HUDEP-2 (cell line): ENCODE measurements at regions not wholly inside any gene's neighbourhood (a gene's known extent, or its start where the extent isn't known, plus 50 kb on each side); places are given as distances from the start of the nearest gene placed in this dataset.

Experiments used
- DNase-seq, 76 experiments: peaks; one replicate each; lab custom pipeline; 2025; ENCODE audit not compliant: unreplicated experiment in 76 of 76; lab: John Stamatoyannopoulos, UW

- DNase-seq = no peak
These were observed 93.4 kb downstream of the ABHD5 start for GRCh38 chr3:43783987-43784639.

DNA sequence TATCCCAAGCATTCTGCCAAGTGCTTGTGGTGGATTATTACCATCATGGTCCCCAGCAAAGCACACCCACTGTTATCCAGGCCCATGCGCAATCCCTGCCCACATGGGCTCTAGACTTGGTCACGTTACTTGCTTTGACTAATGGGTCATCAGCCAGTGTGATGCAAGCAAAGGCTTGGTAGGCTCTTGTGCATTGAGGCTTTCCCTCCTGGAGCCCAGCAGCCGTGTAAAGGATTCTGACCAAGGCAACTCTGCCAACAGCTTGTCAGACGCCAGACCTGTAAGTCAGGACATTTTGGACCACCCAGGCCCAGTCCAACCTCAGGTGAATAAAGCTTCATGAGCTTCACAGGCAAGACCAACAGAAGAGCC, 93.9 kb downstream of the ABHD5 start:
- DNase-seq = no peak

DNA sequence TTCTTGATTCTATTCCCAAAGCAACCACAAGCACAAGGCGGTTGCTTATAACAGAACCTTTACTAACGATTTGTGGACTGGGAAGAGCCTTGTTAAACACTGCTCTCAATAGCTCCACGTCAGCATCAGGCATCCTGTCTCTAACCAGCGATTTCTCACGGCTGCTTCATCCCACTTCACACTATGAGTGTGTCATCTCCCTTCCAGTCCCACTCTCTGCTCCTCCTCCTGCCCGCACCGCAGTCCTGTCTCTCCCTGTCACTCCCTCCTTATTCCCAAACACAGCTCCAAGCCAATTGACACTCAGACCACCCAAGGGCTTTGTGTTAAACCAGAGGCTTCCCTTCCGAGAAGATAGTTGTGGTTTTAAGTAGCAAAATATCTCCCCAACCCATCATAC, 94.8 kb downstream of the ABHD5 start:
- no peak for DNase-seq

GRCh38 chr3:43786102-43786501, 95.4 kb downstream of the ABHD5 start:
- no peak for DNase-seq

DNA sequence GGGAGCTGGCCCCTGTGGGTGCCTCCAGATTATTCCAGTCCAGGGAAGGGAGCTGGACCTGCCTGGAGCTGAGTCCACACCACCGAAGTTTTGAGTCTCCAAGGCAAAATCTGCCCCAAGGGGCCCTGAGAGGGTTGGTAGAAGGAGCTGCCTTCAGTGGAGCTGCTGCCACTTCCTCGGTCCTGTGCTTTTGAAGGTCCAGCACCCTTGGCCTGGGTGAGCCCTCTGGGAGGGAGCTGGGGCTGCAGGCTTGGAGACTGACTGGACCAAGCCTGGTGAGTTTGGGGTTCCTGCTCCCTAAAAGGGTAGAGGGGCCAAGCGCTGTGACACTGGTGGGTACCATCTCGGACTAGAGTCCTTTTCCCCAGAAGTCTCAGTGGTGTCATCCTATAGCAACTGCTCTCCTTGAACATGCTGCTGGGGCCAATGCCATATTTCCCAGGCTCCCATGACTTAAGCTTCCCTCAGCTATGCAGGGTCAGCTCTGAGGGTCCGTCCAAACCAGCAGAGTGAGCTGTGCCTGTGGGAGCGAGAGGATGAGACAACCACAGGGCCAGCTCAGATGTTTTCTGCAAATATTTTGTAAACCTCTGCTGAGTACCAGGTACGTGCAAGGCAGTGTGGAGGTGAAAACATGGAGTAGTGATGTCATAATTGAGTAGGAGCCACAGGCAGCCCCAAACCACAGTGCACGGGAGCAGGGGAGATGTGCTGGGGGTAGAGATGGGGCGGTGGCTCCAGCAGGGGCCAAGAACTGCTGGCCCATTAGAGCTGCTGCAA, 96.0 kb downstream of the ABHD5 start:
- DNase-seq = no peak

DNA sequence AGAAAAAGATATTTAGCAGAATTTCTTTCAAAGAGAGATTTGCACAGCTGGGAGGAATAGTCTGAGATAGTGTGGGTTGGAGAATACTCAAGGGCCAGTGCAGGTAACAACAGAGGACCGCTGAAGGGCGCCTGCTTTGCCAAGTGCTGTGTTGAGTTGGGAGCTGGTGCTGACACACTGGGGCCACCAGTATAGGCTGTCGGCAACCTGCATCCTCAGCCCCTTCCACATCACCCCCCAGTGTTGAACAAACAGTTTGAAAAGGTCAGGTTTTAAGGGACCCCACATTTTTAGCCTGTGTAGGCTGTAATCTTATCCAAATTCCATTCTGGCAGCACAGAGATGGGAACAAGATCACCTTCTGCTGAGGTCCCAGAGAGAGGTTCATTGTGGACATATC, 96.6 kb downstream of the ABHD5 start:
- DNase-seq = no peak

GRCh38 chr3:43789028-43789427, 98.3 kb downstream of the ABHD5 start:
- DNase-seq = no peak

GRCh38 chr3:43790060-43790459, 99.3 kb downstream of the ABHD5 start:
- DNase-seq = no peak

- DNase-seq = no peak
These were observed 99.7 kb downstream of the ABHD5 start for GRCh38 chr3:43790476-43790875.

GRCh38 chr3:43791246-43791645, 100.5 kb downstream of the ABHD5 start:
- no peak for DNase-seq

- no peak for DNase-seq
These were observed 102.2 kb downstream of the ABHD5 start for GRCh38 chr3:43792904-43793303.

DNA sequence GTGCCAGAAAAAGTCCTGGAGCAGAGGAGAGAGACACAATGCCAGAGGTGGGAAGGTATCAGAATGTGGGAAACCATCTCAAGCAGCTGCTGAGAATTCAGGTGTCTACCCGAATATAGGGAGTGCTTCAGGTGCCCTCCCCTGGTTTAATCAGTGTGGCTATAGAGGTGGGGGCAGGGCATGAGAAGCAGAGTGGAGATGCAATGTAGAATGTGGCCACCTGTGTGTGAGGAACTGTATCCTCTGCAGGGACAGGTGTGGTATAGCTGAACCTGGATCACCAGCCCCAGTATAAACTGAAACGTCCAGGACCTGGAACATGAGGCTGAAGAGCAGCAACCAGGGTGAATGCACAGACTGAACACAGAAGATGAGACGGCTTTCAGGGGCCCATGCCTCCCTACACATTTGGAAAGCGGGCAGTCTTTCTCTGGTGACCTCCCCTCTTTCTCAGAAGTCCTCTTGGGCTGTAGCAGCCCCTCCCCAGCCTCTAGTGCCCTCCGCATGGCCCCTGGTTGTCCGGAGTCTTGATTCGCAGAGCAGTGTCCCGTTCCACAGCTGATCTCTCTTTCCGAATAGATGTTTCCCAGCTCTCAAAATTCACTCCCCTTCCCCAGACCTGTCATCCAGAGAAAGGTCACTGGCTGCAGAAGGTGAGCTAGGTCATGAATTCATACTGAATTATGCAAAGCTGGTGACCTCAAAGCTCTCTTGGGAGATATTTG, 103.1 kb downstream of the ABHD5 start:
- DNase-seq = no peak

GRCh38 chr3:43794776-43795175, 104.0 kb downstream of the ABHD5 start:
- DNase-seq = no peak

GRCh38 chr3:43795491-43795890, 104.8 kb downstream of the ABHD5 start:
- DNase-seq = no peak

DNA sequence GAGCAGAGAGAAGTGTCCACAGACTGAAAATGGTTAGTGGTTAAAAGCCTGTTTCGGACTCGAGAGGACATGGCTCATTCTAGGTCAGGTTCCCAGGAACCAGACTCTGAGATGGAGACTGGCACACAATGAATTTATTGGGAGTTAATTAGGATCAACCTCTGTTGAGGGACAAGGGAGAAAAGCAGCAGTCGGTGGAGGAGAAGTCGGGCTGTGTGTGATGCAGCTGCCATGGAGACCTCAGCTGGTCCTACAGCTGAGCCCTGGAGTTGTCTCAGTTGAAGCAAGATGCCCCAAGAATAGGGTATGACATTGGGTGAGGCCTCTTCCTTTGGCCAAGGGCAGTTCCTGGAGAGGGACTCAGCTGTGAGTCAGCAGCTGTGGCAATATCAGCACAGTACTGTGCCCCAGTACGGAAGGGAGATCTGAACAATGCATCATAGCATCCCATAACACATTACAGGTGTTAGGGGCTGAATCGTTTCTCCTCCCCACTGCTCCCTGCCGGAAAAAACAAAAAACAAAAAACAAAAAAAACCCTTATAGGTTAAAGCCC, 105.4 kb downstream of the ABHD5 start:
- DNase-seq = no peak

DNA sequence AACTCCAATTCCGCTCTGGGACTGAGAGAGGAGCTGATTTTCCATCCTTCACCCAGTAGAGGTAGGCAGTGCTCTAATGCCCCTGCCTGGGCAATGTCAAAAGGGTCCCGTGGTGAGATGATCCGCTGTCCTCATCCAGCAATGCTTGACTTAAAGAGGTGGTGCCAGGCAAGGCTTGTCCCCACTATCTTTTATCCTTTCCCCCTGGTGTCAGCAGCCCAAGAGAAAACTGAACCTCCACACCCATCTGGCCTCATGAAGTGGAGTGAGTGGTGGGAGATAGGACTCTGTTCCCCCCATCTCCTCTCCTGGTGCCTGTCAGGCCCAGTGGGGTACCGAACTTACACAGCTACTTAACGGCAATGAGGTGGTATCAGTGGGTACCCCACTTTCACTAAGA, 107.1 kb downstream of the ABHD5 start:
- no peak for DNase-seq

DNA sequence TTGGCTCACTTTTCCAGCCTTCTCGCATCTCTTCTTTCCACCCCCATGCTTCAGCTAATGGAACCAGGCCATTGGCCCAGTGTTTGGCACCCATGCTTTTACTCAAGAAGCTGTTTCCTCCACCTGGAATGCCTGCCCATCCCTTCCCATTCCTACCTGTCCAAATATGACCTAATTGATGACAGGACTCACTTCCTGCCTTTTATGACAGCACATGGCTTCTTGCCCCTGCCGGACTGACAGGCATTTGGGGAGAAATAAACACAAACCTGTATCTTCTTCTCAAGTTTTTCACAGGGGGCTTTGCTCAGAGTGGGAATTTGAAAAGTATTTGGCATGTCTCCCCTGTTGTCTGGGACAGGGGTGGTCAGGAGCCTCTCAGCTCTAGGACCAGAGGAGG, 120.1 kb downstream of the ABHD5 start:
- no peak for DNase-seq

DNA sequence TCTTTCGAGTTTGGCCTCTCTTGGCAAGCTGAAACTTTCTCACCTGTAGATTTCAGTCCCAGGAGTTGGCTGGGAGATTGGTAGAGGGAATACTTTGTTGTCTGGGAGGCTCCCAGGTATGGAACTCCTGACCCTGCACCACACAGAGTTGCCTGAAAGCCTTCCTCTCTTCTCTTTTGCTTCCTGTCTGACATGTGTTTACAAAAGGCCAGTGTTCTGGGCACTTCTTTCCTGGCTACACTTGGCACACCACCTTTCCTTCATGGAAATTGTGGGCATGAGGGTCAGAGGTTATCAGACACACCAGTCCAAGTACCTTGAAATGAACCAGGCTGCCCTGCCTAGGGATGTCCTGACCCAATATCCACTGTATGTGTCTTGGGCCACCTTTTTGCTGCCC, 123.7 kb downstream of the ABHD5 start:
- no peak for DNase-seq

GRCh38 chr3:43816372-43816771, 125.6 kb downstream of the ABHD5 start:
- DNase-seq = no peak

DNA sequence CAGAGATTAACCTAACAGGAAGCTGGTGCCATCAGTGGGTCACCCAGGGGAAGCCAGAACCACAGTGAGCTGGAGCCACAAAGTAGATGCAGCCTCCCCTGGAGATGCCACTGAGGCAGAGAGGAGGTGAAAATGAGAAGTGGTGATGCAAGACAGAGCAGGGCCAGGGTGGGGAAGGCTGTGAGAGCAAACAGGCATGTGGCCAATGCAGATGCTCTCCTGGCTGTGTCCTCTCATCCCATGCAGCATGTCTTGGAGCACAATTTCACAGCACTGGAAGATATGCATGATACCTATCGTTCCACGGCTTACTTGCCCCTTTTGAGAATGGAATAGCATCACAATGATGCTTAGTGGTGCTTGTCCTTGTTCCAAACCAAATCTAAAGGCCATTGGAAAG, 126.3 kb downstream of the ABHD5 start:
- DNase-seq = no peak

DNA sequence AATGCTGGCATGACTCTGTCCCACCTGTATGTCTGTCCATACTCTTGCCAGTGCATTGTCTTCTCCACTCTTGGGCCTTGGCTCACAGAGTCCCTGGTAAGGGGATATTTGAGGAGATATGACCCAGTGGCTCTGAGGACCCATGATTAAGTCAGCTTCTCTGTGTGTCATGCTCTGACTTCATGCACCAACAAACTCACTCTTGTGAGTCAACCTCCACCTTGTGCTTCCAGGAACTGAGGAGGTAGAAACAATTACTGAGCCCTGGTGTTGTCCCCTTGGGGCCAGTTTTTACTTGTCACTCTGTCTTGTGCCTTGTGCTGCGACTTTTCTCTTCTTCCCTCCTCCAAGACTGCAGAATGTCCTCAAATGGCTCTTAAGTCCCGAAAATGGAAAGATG, 127.1 kb downstream of the ABHD5 start:
- DNase-seq = no peak

DNA sequence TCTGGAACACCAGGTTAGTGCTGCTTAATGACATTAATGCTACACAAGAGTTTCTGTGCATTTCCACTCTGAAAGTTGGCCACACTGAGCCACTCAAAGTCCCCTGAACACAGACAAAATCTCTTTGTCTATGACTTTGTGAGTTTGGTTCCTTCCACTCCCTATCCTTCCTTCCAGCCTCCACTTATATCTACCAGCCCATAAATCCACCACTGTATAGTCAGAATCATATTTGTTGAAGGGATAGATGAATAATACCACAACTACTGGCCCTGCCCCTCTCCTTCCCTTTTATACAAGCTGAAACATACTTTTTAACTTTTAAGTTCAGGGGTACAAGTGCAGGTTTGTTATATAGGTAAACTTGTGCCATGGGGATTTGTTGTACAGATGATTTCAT, 127.5 kb downstream of the ABHD5 start:
- DNase-seq = no peak
